DOHH2 (cell line): ENCODE measurements at regions not wholly inside any gene's neighbourhood (a gene's known extent, or its start where the extent isn't known, plus 50 kb on each side); places are given as distances from the start of the nearest gene placed in this dataset.

Experiments
- EZH2phosphoT487 ChIP-seq: fragments of 200-600 bp; sonication (generic); IDR thresholded peaks from 2 replicates; pipeline ENCODE4 v1.6.1; 2017; ENCODE audit warnings: borderline replicate concordance, mild to moderate bottlenecking, antibody characterized with exemption, low read length, moderate library complexity, mixed read lengths
- TF ChIP-seq, protein P1 (sequence below): fragments of 200-600 bp; sonication (generic); IDR thresholded peaks from one replicate; pipeline ENCODE4 v1.5.1; 2014; ENCODE audit warnings: antibody characterized with exemption, mild to moderate bottlenecking, low read depth, low read length; ENCODE audit not compliant: poor library complexity, severe bottlenecking

DNA sequence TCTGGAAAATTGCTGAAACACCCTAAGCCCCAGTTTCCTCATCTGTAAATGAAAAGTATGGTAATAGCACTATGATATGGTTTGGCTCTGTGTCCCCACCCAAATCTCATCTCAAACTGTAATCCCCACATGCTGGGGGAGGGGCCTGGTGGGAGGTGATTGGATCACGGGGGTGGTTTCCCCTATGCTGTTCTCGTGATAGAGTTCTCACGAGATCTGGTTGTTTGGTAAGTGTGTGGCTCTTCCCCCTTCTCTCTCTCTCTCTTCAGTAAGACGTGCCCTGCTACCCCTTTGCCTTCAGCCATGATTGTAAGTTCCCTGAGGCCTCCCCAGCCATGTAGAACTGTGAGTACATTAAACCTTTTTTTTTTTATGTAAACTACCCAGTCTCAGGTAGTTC is 490.7 kb downstream of the TMEM114 start:
- TF ChIP-seq, protein P1, sequence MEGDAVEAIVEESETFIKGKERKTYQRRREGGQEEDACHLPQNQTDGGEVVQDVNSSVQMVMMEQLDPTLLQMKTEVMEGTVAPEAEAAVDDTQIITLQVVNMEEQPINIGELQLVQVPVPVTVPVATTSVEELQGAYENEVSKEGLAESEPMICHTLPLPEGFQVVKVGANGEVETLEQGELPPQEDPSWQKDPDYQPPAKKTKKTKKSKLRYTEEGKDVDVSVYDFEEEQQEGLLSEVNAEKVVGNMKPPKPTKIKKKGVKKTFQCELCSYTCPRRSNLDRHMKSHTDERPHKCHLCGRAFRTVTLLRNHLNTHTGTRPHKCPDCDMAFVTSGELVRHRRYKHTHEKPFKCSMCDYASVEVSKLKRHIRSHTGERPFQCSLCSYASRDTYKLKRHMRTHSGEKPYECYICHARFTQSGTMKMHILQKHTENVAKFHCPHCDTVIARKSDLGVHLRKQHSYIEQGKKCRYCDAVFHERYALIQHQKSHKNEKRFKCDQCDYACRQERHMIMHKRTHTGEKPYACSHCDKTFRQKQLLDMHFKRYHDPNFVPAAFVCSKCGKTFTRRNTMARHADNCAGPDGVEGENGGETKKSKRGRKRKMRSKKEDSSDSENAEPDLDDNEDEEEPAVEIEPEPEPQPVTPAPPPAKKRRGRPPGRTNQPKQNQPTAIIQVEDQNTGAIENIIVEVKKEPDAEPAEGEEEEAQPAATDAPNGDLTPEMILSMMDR: no peak
- TF ChIP-seq EZH2phosphoT487: no peak
